Stomach (tissue), 8 donors: ENCODE measurements at regions not wholly inside any gene's neighbourhood (a gene's known extent, or its start where the extent isn't known, plus 50 kb on each side); places are given as distances from the start of the nearest gene placed in this dataset.

ENCODE experiments used
- DNase-seq, 2 donors: peaks; one replicate each; pipeline versions ENCODE4 v3.0.0 to v3.0.0-alpha.2; 2013 to 2019
- H3K27ac ChIP-seq, 5 donors: fragments of 200-600 bp in 4 of 5; sonication (generic) in 4 of 5; one replicate each; pipeline ENCODE4 v1.5.1; 2013 to 2019; ENCODE audit warnings: mild to moderate bottlenecking in 1 of 5, moderate library complexity in 1 of 5
- H3K27me3 ChIP-seq, 3 donors: fragments of 200-600 bp; sonication (generic); one replicate each; pipeline ENCODE4 v1.5.1; 2017 to 2019; ENCODE audit warnings: mixed run types in 1 of 3
- H3K36me3 ChIP-seq, 4 donors: fragments of 200-600 bp; sonication (generic); 1 replicate in 3 of 4; 2 replicates in 1 of 4; pipeline ENCODE4 v1.5.1; 2016 to 2019
- H3K4me1 ChIP-seq, 4 donors: fragments of 200-600 bp; sonication (generic); one replicate each; pipeline ENCODE4 v1.5.1; 2016 to 2019
- H3K4me3 ChIP-seq, 4 donors: fragments of 200-600 bp; sonication (generic) in 3 of 4; one replicate each; pipeline ENCODE4 v1.5.1; 2016 to 2019; ENCODE audit warnings: mild to moderate bottlenecking in 1 of 4
- H3K9me3 ChIP-seq, 4 donors: fragments of 200-600 bp; sonication (generic); one replicate each; pipeline ENCODE4 v1.5.1; 2016 to 2019
- CTCF ChIP-seq, 7 experiments: fragments of 450-650 bp in 4 of 7; fragments of 200-600 bp in 3 of 7; sonication (generic) in 3 of 7; IDR thresholded peaks; one replicate each; pipeline ENCODE4 v1.5.1; 2016 to 2019; ENCODE audit warnings: antibody characterized with exemption in 7 of 7, control low read depth in 2 of 7, mild to moderate bottlenecking in 1 of 7
- EP300 ChIP-seq: sonication (generic); formaldehyde crosslinking; IDR thresholded peaks from one replicate; pipeline ENCODE4 v1.6.1; 2017; ENCODE audit warnings: antibody characterized with exemption
- POLR2A ChIP-seq, 4 donors: fragments of 450-650 bp; IDR thresholded peaks; one replicate each; pipeline ENCODE4 v1.6.1; 2016; ENCODE audit warnings: antibody characterized with exemption in 4 of 4, control low read depth in 2 of 4, mild to moderate bottlenecking in 1 of 4, moderate library complexity in 1 of 4
- POLR2AphosphoS5 ChIP-seq, 3 donors: sonication (generic); formaldehyde crosslinking; IDR thresholded peaks; one replicate each; pipeline ENCODE4 v1.6.1; 2016; ENCODE audit warnings: antibody characterized with exemption in 3 of 3
- WGBS, 5 donors: extraction: QIAGEN DNeasy Blood & Tissue Kit in 3 of 5; methylation state at CpG; one replicate each; pipeline versions ENCODE4 v1.1.5 to v1.1.7; 2013 to 2018; 5-methylcytosine and 5-hydroxymethylcytosine counted together
- intact Hi-C: fragments of 100-400 bp; cut with DNase I; formaldehyde crosslinking; loops from one replicate; pipeline ENCODE4 v1.15.1; 2023; ENCODE audit warnings: low total_unique reads
- donor health status: healthy with polysubstance abuse.
- donor health status: Bipolar disorder and iron deficiency.
- donor health status: healthy.

- no peaks in the 10 kb centered on the region for H3K9me3 ChIP-seq
- H3K4me3 ChIP-seq: no peak overlapping the region
Measured at GRCh38 chr3:105040026-105040622, 326.6 kb upstream of the ALCAM start.

GRCh38 chr3:105042586-105042985 is 324.1 kb upstream of the ALCAM start:
- H3K9me3 ChIP-seq: no peaks in the 10 kb centered on the region
- TF ChIP-seq POLR2AphosphoS5 (IDR thresholded peaks at IDR 0.05) (no peak), EP300 (no peak), POLR2A (IDR thresholded peaks at IDR 0.05) (no peak), CTCF (IDR thresholded peaks at IDR 0.05) (no peak)

More at GRCh38 chr3:105040026-105040622, 326.6 kb upstream of the ALCAM start:
- H3K36me3 ChIP-seq: no peaks in the 10 kb centered on the region
- peak in 1 of 2 donors; percentile 28 for DNase-seq
- intact Hi-C loops: no loop called here
- no peaks in the 10 kb centered on the region for H3K27me3 ChIP-seq
- WGBS, 5 donors: 20 to 41% (median 31%) methylated on average over 1 of the region's 1 CpG
- H3K27ac ChIP-seq: peak overlapping the region in 2 of 5 donors; percentile 24 to 56
- peak in 1 of 3 donors; percentile 30 for TF ChIP-seq POLR2AphosphoS5 (IDR thresholded peaks at IDR 0.05)
- TF ChIP-seq CTCF (IDR thresholded peaks at IDR 0.05): no peak
- peaks cover 0 to 9% (median 0%) of the 10 kb centered on the region in 4 donors for H3K4me1 ChIP-seq

GRCh38 chr3:105051111-105051510 is 315.6 kb upstream of the ALCAM start:
- Histone ChIP-seq H3K9me3 (no peaks in the 10 kb centered on the region), H3K4me3 (no peak overlapping the region), H3K27ac (peak overlapping the region in 1 of 5 donors; percentile 54), H3K27me3 (no peaks in the 10 kb centered on the region), H3K4me1 (peaks cover 0 to 10% (median 0%) of the 10 kb centered on the region in 4 donors), H3K36me3 (no peaks in the 10 kb centered on the region)
- TF ChIP-seq POLR2A (IDR thresholded peaks at IDR 0.05): no peak
- no peak for TF ChIP-seq EP300
- no peak for TF ChIP-seq POLR2AphosphoS5 (IDR thresholded peaks at IDR 0.05)
- TF ChIP-seq CTCF (IDR thresholded peaks at IDR 0.05): no peak
- DNase-seq: no peak
- 40 to 82% (median 52%) methylated on average over 2 of the region's 2 CpGs for WGBS, 5 donors
- intact Hi-C loops: no loop called here

More at GRCh38 chr3:105042586-105042985, 324.1 kb upstream of the ALCAM start:
- DNase-seq: no peak
- Histone ChIP-seq H3K36me3 (no peaks in the 10 kb centered on the region), H3K27ac (no peak overlapping the region), H3K27me3 (no peaks in the 10 kb centered on the region), H3K4me3 (no peak overlapping the region), H3K4me1 (peaks cover 0 to 9% (median 0%) of the 10 kb centered on the region in 4 donors)
- 32 to 67% (median 43%) methylated on average over 3 of the region's 3 CpGs for WGBS, 5 donors
- intact Hi-C loops: no loop called here

- no peak overlapping the region for H3K27ac ChIP-seq
- H3K4me1 ChIP-seq: peaks cover 0 to 10% (median 0%) of the 10 kb centered on the region in 4 donors
- DNase-seq: no peak
- H3K4me3 ChIP-seq: no peak overlapping the region
- intact Hi-C loops: no loop called here
- WGBS, 5 donors: 86 to 100% (median 100%) methylated on average over 1 of the region's 1 CpG
- H3K36me3 ChIP-seq: no peaks in the 10 kb centered on the region
- H3K9me3 ChIP-seq: no peaks in the 10 kb centered on the region
- TF ChIP-seq CTCF (IDR thresholded peaks at IDR 0.05) (no peak), EP300 (no peak), POLR2A (IDR thresholded peaks at IDR 0.05) (no peak), POLR2AphosphoS5 (IDR thresholded peaks at IDR 0.05) (no peak)
- H3K27me3 ChIP-seq: no peaks in the 10 kb centered on the region
Measured at GRCh38 chr3:105051972-105052371, 314.7 kb upstream of the ALCAM start.
